DOHH2 (cell line): ENCODE measurements at regions not wholly inside any gene's neighbourhood (a gene's known extent, or its start where the extent isn't known, plus 50 kb on each side); places are given as distances from the start of the nearest gene placed in this dataset.

ENCODE experiments used
- H3F3A ChIP-seq: fragments of 200-600 bp; sonication (generic), shearing (Covaris generic); 2 replicates; pipeline ENCODE4 v1.6.0; 2016; ENCODE audit warnings: antibody characterized with exemption, mild to moderate bottlenecking; ENCODE audit not compliant: control insufficient read depth, insufficient read depth
- H3K27ac ChIP-seq: fragments of 200-600 bp; sonication (generic); 2 replicates; pipeline ENCODE4 v1.5.1; 2014; ENCODE audit warnings: low read depth, mild to moderate bottlenecking, low read length, moderate library complexity
- H3K27me3 ChIP-seq: fragments of 200-600 bp; sonication (generic); 2 replicates; pipeline ENCODE4 v1.6.1; 2014; ENCODE audit warnings: mild to moderate bottlenecking, low read length, mixed read lengths; ENCODE audit not compliant: control insufficient read depth
- H3K36me3 ChIP-seq: fragments of 200-600 bp; sonication (generic); 2 replicates; pipeline ENCODE4 v1.6.1; 2014; ENCODE audit warnings: mild to moderate bottlenecking, low read length, moderate library complexity, mixed read lengths; ENCODE audit not compliant: control insufficient read depth
- H3K4me1 ChIP-seq: fragments of 200-600 bp; sonication (generic); 2 replicates; pipeline ENCODE4 v1.6.1; 2014; ENCODE audit warnings: mild to moderate bottlenecking, low read length, mixed read lengths; ENCODE audit not compliant: control insufficient read depth
- H3K4me2 ChIP-seq: fragments of 200-600 bp; sonication (generic); 2 replicates; pipeline ENCODE4 v1.6.0; 2014; ENCODE audit warnings: mild to moderate bottlenecking, low read length, moderate library complexity
- H3K4me3 ChIP-seq: fragments of 200-600 bp; sonication (generic); 2 replicates; pipeline ENCODE4 v1.5.1; 2014; ENCODE audit warnings: mild to moderate bottlenecking, low read length, mixed read lengths
- H3K79me2 ChIP-seq: fragments of 200-600 bp; sonication (generic); 2 replicates; pipeline ENCODE4 v1.6.1; 2014; ENCODE audit warnings: mild to moderate bottlenecking, low read length, mixed read lengths; ENCODE audit not compliant: control insufficient read depth
- H3K9me2 ChIP-seq: fragments of 200-600 bp; sonication (generic); replicated peaks from 2 replicates; pipeline ENCODE4 v1.6.1; 2014; ENCODE audit warnings: mild to moderate bottlenecking, low read length, mixed read lengths; ENCODE audit not compliant: control insufficient read depth
- H3K9me3 ChIP-seq: fragments of 200-600 bp; sonication (generic); 2 replicates; pipeline ENCODE4 v1.6.1; 2014; ENCODE audit warnings: antibody characterized with exemption, low read length, mixed read lengths; ENCODE audit not compliant: control insufficient read depth, insufficient read depth
- H4K20me1 ChIP-seq: fragments of 200-600 bp; sonication (generic); 2 replicates; pipeline ENCODE4 v1.6.0; 2014; ENCODE audit warnings: low read depth, mild to moderate bottlenecking, antibody characterized with exemption, low read length, moderate library complexity; ENCODE audit not compliant: control insufficient read depth, insufficient read depth
- CTCF ChIP-seq: fragments of 200-600 bp; sonication (generic); IDR thresholded peaks from one replicate; pipeline ENCODE4 v1.5.1; 2014; ENCODE audit warnings: antibody characterized with exemption, mild to moderate bottlenecking, low read depth, low read length; ENCODE audit not compliant: poor library complexity, severe bottlenecking
- EZH2phosphoT487 ChIP-seq: fragments of 200-600 bp; sonication (generic); IDR thresholded peaks from 2 replicates; pipeline ENCODE4 v1.6.1; 2017; ENCODE audit warnings: borderline replicate concordance, mild to moderate bottlenecking, antibody characterized with exemption, low read length, moderate library complexity, mixed read lengths

- Histone ChIP-seq H3K4me1 (no peaks in the 10 kb centered on the region), H3K27me3 (no peaks in the 10 kb centered on the region), H3K9me3 (no peaks in the 10 kb centered on the region), H3F3A (no peaks in the 10 kb centered on the region), H3K4me2 (no peak overlapping the region), H3K27ac (no peak overlapping the region), H3K36me3 (no peaks in the 10 kb centered on the region), H3K79me2 (no peaks in the 10 kb centered on the region), H3K4me3 (no peak overlapping the region), H4K20me1 (no peaks in the 10 kb centered on the region), H3K9me2 (no peaks in the 10 kb centered on the region)
- TF ChIP-seq EZH2phosphoT487 (no peak), CTCF (no peak)
Measured at GRCh38 chr14:82080370-82080769, 546.7 kb upstream of the SEL1L start.

GRCh38 chr14:82084813-82085212, 551.2 kb upstream of the SEL1L start:
- Histone ChIP-seq H3K9me3 (no peaks in the 10 kb centered on the region), H4K20me1 (no peaks in the 10 kb centered on the region), H3K27me3 (no peaks in the 10 kb centered on the region), H3K4me1 (no peaks in the 10 kb centered on the region), H3K4me2 (no peak overlapping the region), H3K27ac (no peak overlapping the region), H3K79me2 (no peaks in the 10 kb centered on the region), H3K9me2 (no peaks in the 10 kb centered on the region), H3F3A (no peaks in the 10 kb centered on the region), H3K4me3 (no peak overlapping the region), H3K36me3 (no peaks in the 10 kb centered on the region)
- TF ChIP-seq CTCF (no peak), EZH2phosphoT487 (no peak)

- no peak for TF ChIP-seq CTCF
- no peak for TF ChIP-seq EZH2phosphoT487
- no peaks in the 10 kb centered on the region for H3K9me2 ChIP-seq
- H3K4me2 ChIP-seq, result no peak overlapping the region
- no peak overlapping the region for H3K4me3 ChIP-seq
- no peak overlapping the region for H3K27ac ChIP-seq
- no peaks in the 10 kb centered on the region for H3K9me3 ChIP-seq
- no peaks in the 10 kb centered on the region for H4K20me1 ChIP-seq
- H3F3A ChIP-seq, result no peaks in the 10 kb centered on the region
- no peaks in the 10 kb centered on the region for H3K79me2 ChIP-seq
- no peaks in the 10 kb centered on the region for H3K27me3 ChIP-seq
- no peaks in the 10 kb centered on the region for H3K36me3 ChIP-seq
- no peaks in the 10 kb centered on the region for H3K4me1 ChIP-seq
Measured at GRCh38 chr14:82091097-82091496, 557.4 kb upstream of the SEL1L start.

- Histone ChIP-seq H3K4me3 (no peak overlapping the region), H3K27me3 (no peaks in the 10 kb centered on the region), H3K9me2 (no peaks in the 10 kb centered on the region), H3K27ac (no peak overlapping the region), H3K79me2 (no peaks in the 10 kb centered on the region), H3K4me1 (no peaks in the 10 kb centered on the region), H3K9me3 (no peaks in the 10 kb centered on the region), H3K4me2 (no peak overlapping the region), H3K36me3 (no peaks in the 10 kb centered on the region), H4K20me1 (no peaks in the 10 kb centered on the region), H3F3A (no peaks in the 10 kb centered on the region)
- TF ChIP-seq EZH2phosphoT487 (no peak), CTCF (no peak)
Measured at GRCh38 chr14:82094829-82095345, 561.2 kb upstream of the SEL1L start.
